HG02623 (cell line): ENCODE measurements at regions not wholly inside any gene's neighbourhood (a gene's known extent, or its start where the extent isn't known, plus 50 kb on each side); places are given as distances from the start of the nearest gene placed in this dataset.
A peak's percentile ranks its signal among the peaks of the same experiment; 100 is the strongest.

ENCODE experiments used
- ATAC-seq: cut with Tn5 transposase; IDR thresholded peaks from one replicate; pipeline ENCODE4 v1.9.1; 2021; ENCODE audit warnings: moderate library complexity; ENCODE audit not compliant: unreplicated experiment

- peak; percentile 69 for ATAC-seq
Observed at GRCh38 chr5:74326571-74327338, 313.8 kb downstream of the ENC1 start.

- no peak for ATAC-seq
Observed at GRCh38 chr5:74325866-74326265, 314.7 kb downstream of the ENC1 start.

GRCh38 chr5:74324556-74324955 lies 316.0 kb downstream of the ENC1 start:
- no peak for ATAC-seq

- no peak for ATAC-seq
Observed at GRCh38 chr5:74322944-74323343, 317.6 kb downstream of the ENC1 start.

GRCh38 chr5:74322191-74322590 lies 318.3 kb downstream of the ENC1 start:
- no peak for ATAC-seq

- no peak for ATAC-seq
Observed at GRCh38 chr5:74321326-74321725, 319.2 kb downstream of the ENC1 start.

GRCh38 chr5:74320526-74320925 lies 320.0 kb downstream of the ENC1 start:
- no peak for ATAC-seq

GRCh38 chr5:74319076-74319475 lies 321.5 kb downstream of the ENC1 start:
- ATAC-seq = no peak

GRCh38 chr5:74316064-74316603 lies 324.4 kb downstream of the ENC1 start:
- peak; percentile 56 for ATAC-seq

GRCh38 chr5:74314906-74315305 lies 325.6 kb downstream of the ENC1 start:
- ATAC-seq = no peak

- ATAC-seq = no peak
Observed at GRCh38 chr5:74313896-74314295, 326.6 kb downstream of the ENC1 start.

- ATAC-seq = no peak
Observed at GRCh38 chr5:74312746-74313145, 327.8 kb downstream of the ENC1 start.

- no peak for ATAC-seq
Observed at GRCh38 chr5:74311961-74312360, 328.6 kb downstream of the ENC1 start.

GRCh38 chr5:74310997-74311930 lies 329.3 kb downstream of the ENC1 start:
- ATAC-seq = no peak

- no peak for ATAC-seq
Observed at GRCh38 chr5:74310386-74310785, 330.1 kb downstream of the ENC1 start.

- ATAC-seq = no peak
Observed at GRCh38 chr5:74309050-74309449, 331.5 kb downstream of the ENC1 start.

GRCh38 chr5:74306845-74307244 lies 333.7 kb downstream of the ENC1 start:
- no peak for ATAC-seq

GRCh38 chr5:74304536-74304935 lies 336.0 kb downstream of the ENC1 start:
- no peak for ATAC-seq

GRCh38 chr5:74303578-74303977 lies 336.9 kb downstream of the ENC1 start:
- ATAC-seq = no peak

- no peak for ATAC-seq
Observed at GRCh38 chr5:74301576-74301975, 339.0 kb downstream of the ENC1 start.

GRCh38 chr5:74300808-74301389 lies 339.6 kb downstream of the ENC1 start:
- ATAC-seq = no peak
